Body of pancreas (tissue), 4 donors: ENCODE measurements at regions not wholly inside any gene's neighbourhood (a gene's known extent, or its start where the extent isn't known, plus 50 kb on each side); places are given as distances from the start of the nearest gene placed in this dataset.

Experiments used
- POLR2A ChIP-seq, 3 donors: fragments of 450-650 bp; IDR thresholded peaks; one replicate each; pipeline ENCODE4 v1.6.1; 2016; ENCODE audit warnings: antibody characterized with exemption in 3 of 3, mild to moderate bottlenecking in 2 of 3
- TF ChIP-seq, protein P1 (sequence below), 7 experiments: fragments of 450-650 bp in 4 of 7; fragments of 200-600 bp in 3 of 7; sonication (generic) in 3 of 7; IDR thresholded peaks; one replicate each; pipeline ENCODE4 v1.5.1; 2016 to 2019; ENCODE audit warnings: antibody characterized with exemption in 7 of 7

DNA sequence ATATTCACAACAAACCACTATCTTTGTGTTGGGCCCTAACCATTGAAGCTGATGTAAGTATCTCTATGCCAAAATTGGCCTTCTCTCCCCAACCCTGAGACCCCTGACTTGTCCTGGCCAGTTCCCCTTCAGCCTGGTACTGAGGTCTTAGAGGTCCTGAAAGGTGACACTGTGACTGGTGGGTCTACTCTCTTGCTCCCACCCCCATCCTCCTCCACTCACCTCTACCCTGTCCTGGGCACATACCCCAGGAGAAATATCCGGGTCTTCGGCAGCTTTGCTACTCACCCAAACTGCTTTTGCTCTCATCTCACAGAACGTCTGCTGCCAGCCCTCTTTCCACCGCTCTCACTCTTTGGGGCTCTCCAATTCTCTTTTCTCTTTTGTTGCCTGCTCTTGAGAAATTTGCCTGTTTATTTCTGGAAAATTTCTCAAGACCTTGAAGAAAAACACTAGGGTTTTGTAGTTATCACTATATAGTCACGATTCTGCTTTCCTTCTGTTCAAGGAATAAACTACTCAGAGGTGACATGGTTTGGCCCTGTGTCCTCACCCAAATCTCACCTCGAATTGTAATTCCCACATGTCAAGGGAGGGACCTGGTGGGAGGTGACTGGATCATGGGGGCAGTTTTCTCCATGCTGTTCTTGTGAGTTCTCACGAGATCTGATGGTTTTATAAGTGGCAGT is 133.8 kb upstream of the PKDCC start:
- TF ChIP-seq, protein P1, sequence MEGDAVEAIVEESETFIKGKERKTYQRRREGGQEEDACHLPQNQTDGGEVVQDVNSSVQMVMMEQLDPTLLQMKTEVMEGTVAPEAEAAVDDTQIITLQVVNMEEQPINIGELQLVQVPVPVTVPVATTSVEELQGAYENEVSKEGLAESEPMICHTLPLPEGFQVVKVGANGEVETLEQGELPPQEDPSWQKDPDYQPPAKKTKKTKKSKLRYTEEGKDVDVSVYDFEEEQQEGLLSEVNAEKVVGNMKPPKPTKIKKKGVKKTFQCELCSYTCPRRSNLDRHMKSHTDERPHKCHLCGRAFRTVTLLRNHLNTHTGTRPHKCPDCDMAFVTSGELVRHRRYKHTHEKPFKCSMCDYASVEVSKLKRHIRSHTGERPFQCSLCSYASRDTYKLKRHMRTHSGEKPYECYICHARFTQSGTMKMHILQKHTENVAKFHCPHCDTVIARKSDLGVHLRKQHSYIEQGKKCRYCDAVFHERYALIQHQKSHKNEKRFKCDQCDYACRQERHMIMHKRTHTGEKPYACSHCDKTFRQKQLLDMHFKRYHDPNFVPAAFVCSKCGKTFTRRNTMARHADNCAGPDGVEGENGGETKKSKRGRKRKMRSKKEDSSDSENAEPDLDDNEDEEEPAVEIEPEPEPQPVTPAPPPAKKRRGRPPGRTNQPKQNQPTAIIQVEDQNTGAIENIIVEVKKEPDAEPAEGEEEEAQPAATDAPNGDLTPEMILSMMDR (IDR thresholded peaks at IDR 0.05) = no peak
- TF ChIP-seq POLR2A (IDR thresholded peaks at IDR 0.05) = no peak
